GM13976 (cell line): ENCODE measurements at regions not wholly inside any gene's neighbourhood (a gene's known extent, or its start where the extent isn't known, plus 50 kb on each side); places are given as distances from the start of the nearest gene placed in this dataset.

Experiments
- DNase-seq: peaks from one replicate; pipeline ENCODE4 v3.0.0; 2012; ENCODE audit warnings: low spot score
- in situ Hi-C: fragments of 300-500 bp; cut with MboI; formaldehyde crosslinking; loops from one replicate; pipeline ENCODE4 v1.12.0; 2022; ENCODE audit warnings: low sequenced_read_pairs, mixed read lengths, inconsistent platforms; ENCODE audit not compliant: unreplicated experiment
- TF ChIP-seq, protein P1 (sequence below): IDR thresholded peaks from 2 replicates; pipeline ENCODE4 v1.5.1; 2012; ENCODE audit warnings: borderline replicate concordance, mild to moderate bottlenecking; ENCODE audit not compliant: insufficient read depth; ENCODE audit errors: extremely low read depth, missing control alignments, control extremely low read depth

GRCh38 chr11:128250482-128250881, 336.9 kb downstream of the ETS1 start:
- TF ChIP-seq, protein P1, sequence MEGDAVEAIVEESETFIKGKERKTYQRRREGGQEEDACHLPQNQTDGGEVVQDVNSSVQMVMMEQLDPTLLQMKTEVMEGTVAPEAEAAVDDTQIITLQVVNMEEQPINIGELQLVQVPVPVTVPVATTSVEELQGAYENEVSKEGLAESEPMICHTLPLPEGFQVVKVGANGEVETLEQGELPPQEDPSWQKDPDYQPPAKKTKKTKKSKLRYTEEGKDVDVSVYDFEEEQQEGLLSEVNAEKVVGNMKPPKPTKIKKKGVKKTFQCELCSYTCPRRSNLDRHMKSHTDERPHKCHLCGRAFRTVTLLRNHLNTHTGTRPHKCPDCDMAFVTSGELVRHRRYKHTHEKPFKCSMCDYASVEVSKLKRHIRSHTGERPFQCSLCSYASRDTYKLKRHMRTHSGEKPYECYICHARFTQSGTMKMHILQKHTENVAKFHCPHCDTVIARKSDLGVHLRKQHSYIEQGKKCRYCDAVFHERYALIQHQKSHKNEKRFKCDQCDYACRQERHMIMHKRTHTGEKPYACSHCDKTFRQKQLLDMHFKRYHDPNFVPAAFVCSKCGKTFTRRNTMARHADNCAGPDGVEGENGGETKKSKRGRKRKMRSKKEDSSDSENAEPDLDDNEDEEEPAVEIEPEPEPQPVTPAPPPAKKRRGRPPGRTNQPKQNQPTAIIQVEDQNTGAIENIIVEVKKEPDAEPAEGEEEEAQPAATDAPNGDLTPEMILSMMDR: no peak
- DNase-seq: no peak
- in situ Hi-C loops: no loop called here

GRCh38 chr11:128246810-128247594, 340.4 kb downstream of the ETS1 start:
- in situ Hi-C loops: no loop called here
- no peak for DNase-seq
- TF ChIP-seq, protein P1: no peak

DNA sequence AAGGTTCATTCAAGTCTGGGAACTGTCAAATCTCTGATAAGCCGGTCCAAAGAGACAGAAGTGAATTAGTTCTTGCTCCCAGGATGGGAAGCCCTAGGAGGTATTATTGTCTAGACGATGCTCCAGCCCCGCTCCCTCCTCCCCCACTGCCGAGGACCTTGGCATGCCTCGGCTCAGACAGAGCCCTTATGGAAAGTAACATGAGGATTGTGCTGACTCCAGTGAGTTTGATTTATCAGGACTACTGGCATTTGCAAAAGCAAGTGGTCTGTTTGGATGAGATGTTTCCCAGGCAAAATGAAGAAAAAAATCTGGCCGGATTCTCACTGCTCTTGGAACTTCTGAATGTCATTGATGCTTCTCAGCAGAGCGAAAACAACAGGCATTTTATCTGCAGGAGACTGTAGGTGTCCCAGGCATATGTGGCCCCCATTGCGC, 341.0 kb downstream of the ETS1 start:
- in situ Hi-C loops: no loop called here
- TF ChIP-seq, protein P1: no peak
- DNase-seq: no peak

DNA sequence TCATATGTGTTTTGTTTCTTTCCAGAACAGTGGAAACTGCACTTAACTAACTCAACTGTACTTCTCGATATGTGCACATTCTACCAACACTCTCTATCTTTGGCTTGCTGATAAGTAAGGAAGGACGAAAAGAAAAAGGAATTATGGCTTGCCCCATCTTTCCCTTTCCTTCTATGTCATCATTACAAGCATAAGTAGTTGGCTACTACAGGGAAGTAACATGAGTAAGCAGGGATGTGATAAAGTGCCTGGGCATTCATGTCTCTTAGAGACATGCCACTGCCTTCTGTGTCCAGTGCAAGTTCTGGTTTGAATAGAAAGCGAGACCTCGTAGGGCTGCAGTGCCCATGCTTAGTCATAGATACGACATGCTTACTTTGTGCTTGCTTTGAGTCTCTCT, 342.5 kb downstream of the ETS1 start:
- no peak for DNase-seq
- TF ChIP-seq, protein P1: no peak
- in situ Hi-C loops: no loop called here

GRCh38 chr11:128242451-128242850, 344.9 kb downstream of the ETS1 start:
- DNase-seq: no peak
- in situ Hi-C loops: no loop called here
- TF ChIP-seq, protein P1: no peak

DNA sequence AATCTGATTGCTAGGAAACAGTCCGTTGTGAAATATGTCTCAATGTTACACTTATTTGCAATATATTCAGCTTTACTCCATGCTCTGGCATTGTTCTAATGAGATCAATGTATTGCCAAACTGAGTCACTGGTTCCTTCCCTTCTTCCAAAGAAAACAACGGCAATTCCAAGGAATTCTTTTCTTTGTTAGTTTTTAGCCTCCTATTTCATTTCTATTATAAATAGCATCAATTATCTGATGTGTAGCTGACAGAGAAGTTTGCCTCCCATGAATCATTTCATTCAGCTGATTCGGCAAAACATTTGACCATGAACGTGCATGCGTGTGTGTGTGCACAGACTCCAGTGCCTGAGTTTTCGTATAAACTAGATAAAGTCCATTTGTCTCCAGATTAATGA, 346.8 kb downstream of the ETS1 start:
- TF ChIP-seq, protein P1: no peak
- in situ Hi-C loops: no loop called here
- DNase-seq: no peak
